ENCODE measurements at regions not wholly inside any gene's neighbourhood (a gene's known extent, or its start where the extent isn't known, plus 50 kb on each side); places are given as distances from the start of the nearest gene placed in this dataset.

DNA sequence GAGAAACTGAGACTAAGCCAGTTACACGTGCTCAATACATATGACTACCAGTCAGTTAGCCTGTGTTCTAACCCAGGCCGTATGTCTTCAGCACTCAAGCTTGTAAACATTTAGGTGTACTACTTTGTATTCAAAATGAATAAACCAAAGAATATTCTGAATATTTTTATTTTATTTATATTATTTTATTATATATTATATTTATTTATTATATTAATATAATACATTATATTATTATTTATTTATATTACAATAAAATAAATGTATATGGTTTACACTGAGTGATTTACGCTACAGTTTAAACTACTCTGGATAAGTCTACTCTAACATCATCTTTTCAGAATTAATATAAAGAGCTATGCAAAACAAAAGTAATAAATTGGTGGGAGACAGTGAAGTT lies 691.5 kb downstream of the CENPC start:
- intact Hi-C loops (cut with DNase I), result no loop called here
- WGBS, 3 donors, result 89 to 93% (median 91%) methylated on average over 3 of the region's 3 CpGs
- Histone ChIP-seq H3K27me3 (ENCODE audit: insufficient read depth in 3 of 3, low read length in 2 of 3) (no peaks in the 10 kb centered on the region), H3K27ac (no peak overlapping the region), H3K9me3 (no peaks in the 10 kb centered on the region), H3K4me1 (no peaks in the 10 kb centered on the region), H3K4me3 (no peak overlapping the region), H3K36me3 (ENCODE audit: insufficient read depth in 1 of 2, low read depth in 1 of 2) (no peaks in the 10 kb centered on the region)
- TF ChIP-seq, protein P1, sequence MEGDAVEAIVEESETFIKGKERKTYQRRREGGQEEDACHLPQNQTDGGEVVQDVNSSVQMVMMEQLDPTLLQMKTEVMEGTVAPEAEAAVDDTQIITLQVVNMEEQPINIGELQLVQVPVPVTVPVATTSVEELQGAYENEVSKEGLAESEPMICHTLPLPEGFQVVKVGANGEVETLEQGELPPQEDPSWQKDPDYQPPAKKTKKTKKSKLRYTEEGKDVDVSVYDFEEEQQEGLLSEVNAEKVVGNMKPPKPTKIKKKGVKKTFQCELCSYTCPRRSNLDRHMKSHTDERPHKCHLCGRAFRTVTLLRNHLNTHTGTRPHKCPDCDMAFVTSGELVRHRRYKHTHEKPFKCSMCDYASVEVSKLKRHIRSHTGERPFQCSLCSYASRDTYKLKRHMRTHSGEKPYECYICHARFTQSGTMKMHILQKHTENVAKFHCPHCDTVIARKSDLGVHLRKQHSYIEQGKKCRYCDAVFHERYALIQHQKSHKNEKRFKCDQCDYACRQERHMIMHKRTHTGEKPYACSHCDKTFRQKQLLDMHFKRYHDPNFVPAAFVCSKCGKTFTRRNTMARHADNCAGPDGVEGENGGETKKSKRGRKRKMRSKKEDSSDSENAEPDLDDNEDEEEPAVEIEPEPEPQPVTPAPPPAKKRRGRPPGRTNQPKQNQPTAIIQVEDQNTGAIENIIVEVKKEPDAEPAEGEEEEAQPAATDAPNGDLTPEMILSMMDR (IDR thresholded peaks at IDR 0.05), result no peak
- no peak for ATAC-seq
- DNase-seq, result no peak

- no peaks in the 10 kb centered on the region for H3K36me3 ChIP-seq (ENCODE audit: insufficient read depth in 1 of 2, low read depth in 1 of 2)
- H3K4me1 ChIP-seq, result no peaks in the 10 kb centered on the region
- TF ChIP-seq, protein P1 (IDR thresholded peaks at IDR 0.05), result no peak
- H3K27ac ChIP-seq, result no peak overlapping the region
- H3K9me3 ChIP-seq, result no peaks in the 10 kb centered on the region
- DNase-seq (no peak), ATAC-seq (no peak)
- 47 to 65% (median 61%) methylated on average over 2 of the region's 2 CpGs for WGBS, 3 donors
- intact Hi-C loops (cut with DNase I), result no loop called here
- no peaks in the 10 kb centered on the region for H3K27me3 ChIP-seq (ENCODE audit: insufficient read depth in 3 of 3, low read length in 2 of 3)
- H3K4me3 ChIP-seq, result no peak overlapping the region
Measured at GRCh38 chr4:66852843-66853242, 692.5 kb downstream of the CENPC start.

DNA sequence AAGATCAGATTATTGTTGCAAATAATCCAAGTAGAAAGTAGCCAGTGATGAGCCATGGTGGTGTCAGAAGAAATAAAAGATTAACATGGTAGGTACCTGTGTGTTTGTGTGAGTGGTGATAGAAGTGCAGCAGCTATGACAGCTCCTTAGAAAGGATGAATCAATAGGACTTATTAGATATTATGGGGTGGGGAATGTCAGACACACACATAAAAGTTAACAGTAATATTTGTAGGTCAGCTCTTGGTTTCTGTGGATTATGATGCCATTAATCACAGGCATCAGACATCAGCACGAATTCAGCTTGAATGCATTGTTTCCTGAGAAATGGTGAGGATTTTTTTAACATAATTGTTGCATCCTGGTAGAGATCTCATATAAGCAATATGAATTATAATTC lies 695.7 kb downstream of the CENPC start:
- no peak for ATAC-seq
- TF ChIP-seq, protein P1 (IDR thresholded peaks at IDR 0.05), result no peak
- 21 to 30% (median 28%) methylated on average over 1 of the region's 1 CpG for WGBS, 3 donors
- intact Hi-C loops (cut with DNase I), result no loop called here
- Histone ChIP-seq H3K27me3 (ENCODE audit: insufficient read depth in 3 of 3, low read length in 2 of 3) (no peaks in the 10 kb centered on the region), H3K4me1 (no peaks in the 10 kb centered on the region), H3K36me3 (ENCODE audit: insufficient read depth in 1 of 2, low read depth in 1 of 2) (no peaks in the 10 kb centered on the region), H3K27ac (no peak overlapping the region), H3K9me3 (no peaks in the 10 kb centered on the region), H3K4me3 (no peak overlapping the region)
- no peak for DNase-seq

GRCh38 chr4:66842724-66843088 lies 702.6 kb downstream of the CENPC start:
- intact Hi-C loops (cut with DNase I), result no loop called here
- DNase-seq (no peak), ATAC-seq (no peak)
- H3K4me1 ChIP-seq, result no peaks in the 10 kb centered on the region
- H3K36me3 ChIP-seq (ENCODE audit: insufficient read depth in 1 of 2, low read depth in 1 of 2), result no peaks in the 10 kb centered on the region
- H3K4me3 ChIP-seq, result no peak overlapping the region
- no peaks in the 10 kb centered on the region for H3K9me3 ChIP-seq
- H3K27ac ChIP-seq, result no peak overlapping the region
- 76 to 86% (median 81%) methylated on average over 1 of the region's 1 CpG for WGBS, 3 donors
- TF ChIP-seq, protein P1 (IDR thresholded peaks at IDR 0.05), result no peak
- no peaks in the 10 kb centered on the region for H3K27me3 ChIP-seq (ENCODE audit: insufficient read depth in 3 of 3, low read length in 2 of 3)

DNA sequence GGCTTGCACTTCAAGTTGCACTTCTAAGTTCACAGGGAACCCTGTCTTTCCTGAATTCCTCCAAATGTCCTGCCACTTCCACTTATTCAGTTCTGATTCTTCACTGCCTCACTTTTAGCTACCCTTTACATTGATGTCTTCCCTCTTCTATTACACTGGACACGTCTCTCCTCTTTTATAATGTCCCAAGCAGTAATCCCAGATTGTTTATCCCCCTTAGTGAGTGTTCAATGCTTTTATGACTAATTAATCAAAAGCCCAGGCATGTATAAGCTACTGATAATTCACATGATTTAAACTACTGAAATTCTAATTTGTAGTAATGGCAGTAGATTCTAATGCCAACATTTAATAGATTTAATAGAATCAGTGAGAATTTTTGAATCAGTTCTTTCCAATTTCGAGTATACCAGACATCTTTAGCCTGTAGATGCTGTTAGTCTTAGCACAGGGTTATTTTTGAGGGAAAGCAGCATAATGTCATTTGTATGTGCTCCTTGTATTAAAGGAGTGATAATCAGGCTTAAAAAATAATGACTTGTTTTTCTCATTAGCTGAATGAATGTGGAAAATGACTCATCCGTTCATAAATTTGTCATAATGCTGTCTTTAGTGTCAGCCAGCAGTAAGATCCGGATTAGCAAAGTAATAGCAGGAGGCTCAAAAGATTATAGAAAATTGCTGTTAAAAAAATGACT lies 703.1 kb downstream of the CENPC start:
- no peaks in the 10 kb centered on the region for H3K36me3 ChIP-seq (ENCODE audit: insufficient read depth in 1 of 2, low read depth in 1 of 2)
- H3K4me1 ChIP-seq, result no peaks in the 10 kb centered on the region
- H3K4me3 ChIP-seq, result no peak overlapping the region
- TF ChIP-seq, protein P1 (IDR thresholded peaks at IDR 0.05), result no peak
- H3K27me3 ChIP-seq (ENCODE audit: insufficient read depth in 3 of 3, low read length in 2 of 3), result no peaks in the 10 kb centered on the region
- H3K27ac ChIP-seq, result no peak overlapping the region
- 54 to 60% (median 58%) methylated on average over 4 of the region's 4 CpGs for WGBS, 3 donors
- no peaks in the 10 kb centered on the region for H3K9me3 ChIP-seq
- ATAC-seq, result no peak
- intact Hi-C loops (cut with DNase I), result no loop called here
- DNase-seq, result no peak
